ENCODE measurements at regions not wholly inside any gene's neighbourhood (a gene's known extent, or its start where the extent isn't known, plus 50 kb on each side); places are given as distances from the start of the nearest gene placed in this dataset.

- peaks cover 4% of the 10 kb centered on the region for H3K4me1 Mint-ChIP-seq (ENCODE audit: low read depth, unreplicated experiment)
- no peaks in the 10 kb centered on the region for H3K27me3 Mint-ChIP-seq (ENCODE audit: unreplicated experiment)
- TF ChIP-seq CTCF (IDR thresholded peaks at IDR 0.05; ENCODE audit: partially characterized antibody, unreplicated experiment) = no peak
- H3K27ac Mint-ChIP-seq (ENCODE audit: unreplicated experiment) = no peak overlapping the region
- no peak for DNase-seq
- H3K4me3 Mint-ChIP-seq (ENCODE audit: unreplicated experiment) = no peak overlapping the region
- no peaks in the 10 kb centered on the region for H3K9me3 Mint-ChIP-seq (ENCODE audit: unreplicated experiment)
- peaks cover 5% of the 10 kb centered on the region for H3K36me3 Mint-ChIP-seq (ENCODE audit: unreplicated experiment)
Measured at GRCh38 chr2:137881711-137882110, 82.6 kb upstream of the HNMT start.

GRCh38 chr2:137886083-137886831 is 78.0 kb upstream of the HNMT start:
- peak; percentile 11 for TF ChIP-seq CTCF (IDR thresholded peaks at IDR 0.05; ENCODE audit: partially characterized antibody, unreplicated experiment)
- Mint-ChIP-seq H3K27me3 (ENCODE audit: unreplicated experiment) (no peaks in the 10 kb centered on the region), H3K27ac (ENCODE audit: unreplicated experiment) (peak overlapping the region; percentile 20), H3K36me3 (ENCODE audit: unreplicated experiment) (peaks cover 5% of the 10 kb centered on the region), H3K4me3 (ENCODE audit: unreplicated experiment) (no peak overlapping the region), H3K9me3 (ENCODE audit: unreplicated experiment) (no peaks in the 10 kb centered on the region), H3K4me1 (ENCODE audit: low read depth, unreplicated experiment) (peaks cover 8% of the 10 kb centered on the region)
- DNase-seq = no peak

- H3K4me1 Mint-ChIP-seq (ENCODE audit: low read depth, unreplicated experiment) = peaks cover 8% of the 10 kb centered on the region
- no peak overlapping the region for H3K27ac Mint-ChIP-seq (ENCODE audit: unreplicated experiment)
- H3K4me3 Mint-ChIP-seq (ENCODE audit: unreplicated experiment) = no peak overlapping the region
- H3K9me3 Mint-ChIP-seq (ENCODE audit: unreplicated experiment) = no peaks in the 10 kb centered on the region
- H3K27me3 Mint-ChIP-seq (ENCODE audit: unreplicated experiment) = no peaks in the 10 kb centered on the region
- peak; percentile 71 for DNase-seq
- H3K36me3 Mint-ChIP-seq (ENCODE audit: unreplicated experiment) = no peaks in the 10 kb centered on the region
- peak; percentile 40 for TF ChIP-seq CTCF (IDR thresholded peaks at IDR 0.05; ENCODE audit: partially characterized antibody, unreplicated experiment)
Measured at GRCh38 chr2:137888845-137889244, 75.4 kb upstream of the HNMT start.

- no peak for DNase-seq
- TF ChIP-seq CTCF (IDR thresholded peaks at IDR 0.05; ENCODE audit: partially characterized antibody, unreplicated experiment) = no peak
- Mint-ChIP-seq H3K4me3 (ENCODE audit: unreplicated experiment) (no peak overlapping the region), H3K36me3 (ENCODE audit: unreplicated experiment) (no peaks in the 10 kb centered on the region), H3K27ac (ENCODE audit: unreplicated experiment) (no peak overlapping the region), H3K9me3 (ENCODE audit: unreplicated experiment) (peaks cover 3% of the 10 kb centered on the region), H3K4me1 (ENCODE audit: low read depth, unreplicated experiment) (peaks cover 3% of the 10 kb centered on the region), H3K27me3 (ENCODE audit: unreplicated experiment) (no peaks in the 10 kb centered on the region)
Measured at GRCh38 chr2:137892739-137893138, 71.5 kb upstream of the HNMT start.

- no peaks in the 10 kb centered on the region for H3K27me3 Mint-ChIP-seq (ENCODE audit: unreplicated experiment)
- no peak for TF ChIP-seq CTCF (IDR thresholded peaks at IDR 0.05; ENCODE audit: partially characterized antibody, unreplicated experiment)
- peaks cover 3% of the 10 kb centered on the region for H3K4me1 Mint-ChIP-seq (ENCODE audit: low read depth, unreplicated experiment)
- peaks cover 3% of the 10 kb centered on the region for H3K9me3 Mint-ChIP-seq (ENCODE audit: unreplicated experiment)
- no peak for DNase-seq
- H3K36me3 Mint-ChIP-seq (ENCODE audit: unreplicated experiment) = no peaks in the 10 kb centered on the region
- no peak overlapping the region for H3K27ac Mint-ChIP-seq (ENCODE audit: unreplicated experiment)
- H3K4me3 Mint-ChIP-seq (ENCODE audit: unreplicated experiment) = no peak overlapping the region
Measured at GRCh38 chr2:137893145-137893544, 71.1 kb upstream of the HNMT start.

Measured in glutamatergic neuron (in vitro differentiated cells).